ENCODE measurements at regions not wholly inside any gene's neighbourhood (a gene's known extent, or its start where the extent isn't known, plus 50 kb on each side); places are given as distances from the start of the nearest gene placed in this dataset.

- no peak overlapping the region for H2BK15ac ChIP-seq (ENCODE audit: low read depth, low read length)
- no peak overlapping the region for H4K8ac ChIP-seq (replicated peaks; ENCODE audit: insufficient read length, low read depth, low read length)
- H3K79me1 ChIP-seq (ENCODE audit: insufficient read depth, low read depth, low read length, poor library complexity, severe bottlenecking): no peaks in the 10 kb centered on the region
- no peak overlapping the region for H2AFZ ChIP-seq (ENCODE audit: low read length)
- Mint-ChIP-seq H3K9me3 (peaks cover 4% of the 10 kb centered on the region in 2 experiments; a peak in 3 of 5 replicates), H3K36me3 (ENCODE audit: insufficient read depth in 1 of 3, low read depth in 3 of 3) (peaks cover 0 to 4% (median 0%) of the 10 kb centered on the region in 3 experiments; a peak in 3 of 7 replicates), H3K4me3 (no peak overlapping the region), H3K4me1 (peaks cover 15 to 26% of the 10 kb centered on the region in 2 experiments), H3K27me3 (ENCODE audit: low read depth) (no peaks in the 10 kb centered on the region; the same call in none of the 2 replicates), H3K27ac (no peak overlapping the region)
- H3K18ac ChIP-seq (ENCODE audit: insufficient read length, low read depth, low read length): no peak overlapping the region
- no peak overlapping the region for H3K56ac ChIP-seq (ENCODE audit: insufficient read length, low read depth, low read length)
- no peak overlapping the region for H3K23ac ChIP-seq (ENCODE audit: insufficient read length, low read depth, low read length)
- no peaks in the 10 kb centered on the region for H3K27me3 ChIP-seq (ENCODE audit: insufficient read depth, low read length)
- H3K9me3 ChIP-seq (ENCODE audit: control insufficient read depth, low read depth, low read length): no peaks in the 10 kb centered on the region
- H4K20me1 ChIP-seq (ENCODE audit: control insufficient read depth, insufficient read depth, insufficient read length): no peaks in the 10 kb centered on the region
- H2AK5ac ChIP-seq (ENCODE audit: insufficient read length, low read length): no peak overlapping the region
- no peak overlapping the region for H3K4me2 ChIP-seq (ENCODE audit: insufficient read depth, insufficient read length, low read length)
- H4K91ac ChIP-seq (ENCODE audit: insufficient read length, low read depth, low read length): no peak overlapping the region
- no peak overlapping the region for H2BK20ac ChIP-seq (ENCODE audit: low read depth, low read length, poor library complexity, severe bottlenecking)
- H2BK12ac ChIP-seq (ENCODE audit: insufficient read length, low read depth, low read length): no peak overlapping the region
- H4K5ac ChIP-seq (ENCODE audit: insufficient read length, low read depth, low read length): no peak overlapping the region
- H3K14ac ChIP-seq (ENCODE audit: insufficient read depth, low read length): no peak overlapping the region
- TF ChIP-seq, protein P1, sequence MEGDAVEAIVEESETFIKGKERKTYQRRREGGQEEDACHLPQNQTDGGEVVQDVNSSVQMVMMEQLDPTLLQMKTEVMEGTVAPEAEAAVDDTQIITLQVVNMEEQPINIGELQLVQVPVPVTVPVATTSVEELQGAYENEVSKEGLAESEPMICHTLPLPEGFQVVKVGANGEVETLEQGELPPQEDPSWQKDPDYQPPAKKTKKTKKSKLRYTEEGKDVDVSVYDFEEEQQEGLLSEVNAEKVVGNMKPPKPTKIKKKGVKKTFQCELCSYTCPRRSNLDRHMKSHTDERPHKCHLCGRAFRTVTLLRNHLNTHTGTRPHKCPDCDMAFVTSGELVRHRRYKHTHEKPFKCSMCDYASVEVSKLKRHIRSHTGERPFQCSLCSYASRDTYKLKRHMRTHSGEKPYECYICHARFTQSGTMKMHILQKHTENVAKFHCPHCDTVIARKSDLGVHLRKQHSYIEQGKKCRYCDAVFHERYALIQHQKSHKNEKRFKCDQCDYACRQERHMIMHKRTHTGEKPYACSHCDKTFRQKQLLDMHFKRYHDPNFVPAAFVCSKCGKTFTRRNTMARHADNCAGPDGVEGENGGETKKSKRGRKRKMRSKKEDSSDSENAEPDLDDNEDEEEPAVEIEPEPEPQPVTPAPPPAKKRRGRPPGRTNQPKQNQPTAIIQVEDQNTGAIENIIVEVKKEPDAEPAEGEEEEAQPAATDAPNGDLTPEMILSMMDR (conservative IDR thresholded peaks at IDR 0.05): no peak
- H3T11ph ChIP-seq (ENCODE audit: low read length): no peak overlapping the region
- no peak overlapping the region for H3K4ac ChIP-seq (ENCODE audit: low read depth, low read length)
- H2BK120ac ChIP-seq (ENCODE audit: low read depth, low read length, poor library complexity, severe bottlenecking): no peak overlapping the region
- no peak overlapping the region for H3K27ac ChIP-seq (ENCODE audit: insufficient read length, low read depth, low read length)
- DNase-seq: no peak
- WGBS (ENCODE audit: extremely low coverage, insufficient read length, low lambda C conversion rate): no CpG with 5 or more reads among the region's 2 CpGs
- no peak overlapping the region for H3K9ac ChIP-seq (ENCODE audit: extremely low read depth, insufficient read length, low read length)
- no peaks in the 10 kb centered on the region for H3K4me1 ChIP-seq (ENCODE audit: insufficient read depth, low read length)
- no peaks in the 10 kb centered on the region for H3K79me2 ChIP-seq (ENCODE audit: insufficient read depth, low read length)
- no peak overlapping the region for H2BK5ac ChIP-seq (ENCODE audit: insufficient read length, low read length)
- H3K23me2 ChIP-seq (ENCODE audit: insufficient read length, low read depth, low read length, poor library complexity, severe bottlenecking): no peaks in the 10 kb centered on the region
These were observed 119.8 kb downstream of the BANF2 start for GRCh38 chr20:17819395-17820093.

Measured in H9 (cell line).